ENCODE measurements at regions not wholly inside any gene's neighbourhood (a gene's known extent, or its start where the extent isn't known, plus 50 kb on each side); places are given as distances from the start of the nearest gene placed in this dataset.

- TF ChIP-seq, protein P1, sequence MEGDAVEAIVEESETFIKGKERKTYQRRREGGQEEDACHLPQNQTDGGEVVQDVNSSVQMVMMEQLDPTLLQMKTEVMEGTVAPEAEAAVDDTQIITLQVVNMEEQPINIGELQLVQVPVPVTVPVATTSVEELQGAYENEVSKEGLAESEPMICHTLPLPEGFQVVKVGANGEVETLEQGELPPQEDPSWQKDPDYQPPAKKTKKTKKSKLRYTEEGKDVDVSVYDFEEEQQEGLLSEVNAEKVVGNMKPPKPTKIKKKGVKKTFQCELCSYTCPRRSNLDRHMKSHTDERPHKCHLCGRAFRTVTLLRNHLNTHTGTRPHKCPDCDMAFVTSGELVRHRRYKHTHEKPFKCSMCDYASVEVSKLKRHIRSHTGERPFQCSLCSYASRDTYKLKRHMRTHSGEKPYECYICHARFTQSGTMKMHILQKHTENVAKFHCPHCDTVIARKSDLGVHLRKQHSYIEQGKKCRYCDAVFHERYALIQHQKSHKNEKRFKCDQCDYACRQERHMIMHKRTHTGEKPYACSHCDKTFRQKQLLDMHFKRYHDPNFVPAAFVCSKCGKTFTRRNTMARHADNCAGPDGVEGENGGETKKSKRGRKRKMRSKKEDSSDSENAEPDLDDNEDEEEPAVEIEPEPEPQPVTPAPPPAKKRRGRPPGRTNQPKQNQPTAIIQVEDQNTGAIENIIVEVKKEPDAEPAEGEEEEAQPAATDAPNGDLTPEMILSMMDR (IDR thresholded peaks at IDR 0.05), result no peak
- TF ChIP-seq POLR2AphosphoS5 (IDR thresholded peaks at IDR 0.05; ENCODE audit: insufficient read depth in 1 of 2, low read depth in 1 of 2), result no peak
Measured at GRCh38 chr6:21321076-21321475, 272.5 kb upstream of the SOX4 start.
